Daoy (cell line): ENCODE measurements at regions not wholly inside any gene's neighbourhood (a gene's known extent, or its start where the extent isn't known, plus 50 kb on each side); places are given as distances from the start of the nearest gene placed in this dataset.

Source experiments
- DNase-seq: peaks from one replicate; pipeline ENCODE4 v3.0.0-alpha.2; 2015; ENCODE audit warnings: low read depth

DNA sequence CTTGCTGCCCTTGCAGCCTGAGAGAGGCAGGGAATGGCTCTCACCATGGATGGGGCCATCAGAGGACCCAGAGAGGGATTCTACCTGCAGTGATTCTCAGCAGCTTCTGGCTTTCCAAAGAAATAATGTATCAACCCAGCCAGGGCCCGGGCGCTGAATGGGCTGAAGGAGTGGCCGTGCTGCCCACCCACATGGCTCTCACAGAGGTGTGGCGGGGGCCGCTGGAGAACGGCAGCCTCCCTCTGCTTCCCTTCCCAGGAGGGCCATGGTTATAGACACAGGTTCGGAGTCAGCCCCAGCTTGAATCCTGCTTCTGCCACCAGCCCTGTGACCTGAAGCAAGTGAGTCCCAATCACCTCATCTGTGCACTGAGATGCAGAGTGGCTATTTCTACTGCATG is 82.7 kb downstream of the THAP12 start:
- no peak for DNase-seq

DNA sequence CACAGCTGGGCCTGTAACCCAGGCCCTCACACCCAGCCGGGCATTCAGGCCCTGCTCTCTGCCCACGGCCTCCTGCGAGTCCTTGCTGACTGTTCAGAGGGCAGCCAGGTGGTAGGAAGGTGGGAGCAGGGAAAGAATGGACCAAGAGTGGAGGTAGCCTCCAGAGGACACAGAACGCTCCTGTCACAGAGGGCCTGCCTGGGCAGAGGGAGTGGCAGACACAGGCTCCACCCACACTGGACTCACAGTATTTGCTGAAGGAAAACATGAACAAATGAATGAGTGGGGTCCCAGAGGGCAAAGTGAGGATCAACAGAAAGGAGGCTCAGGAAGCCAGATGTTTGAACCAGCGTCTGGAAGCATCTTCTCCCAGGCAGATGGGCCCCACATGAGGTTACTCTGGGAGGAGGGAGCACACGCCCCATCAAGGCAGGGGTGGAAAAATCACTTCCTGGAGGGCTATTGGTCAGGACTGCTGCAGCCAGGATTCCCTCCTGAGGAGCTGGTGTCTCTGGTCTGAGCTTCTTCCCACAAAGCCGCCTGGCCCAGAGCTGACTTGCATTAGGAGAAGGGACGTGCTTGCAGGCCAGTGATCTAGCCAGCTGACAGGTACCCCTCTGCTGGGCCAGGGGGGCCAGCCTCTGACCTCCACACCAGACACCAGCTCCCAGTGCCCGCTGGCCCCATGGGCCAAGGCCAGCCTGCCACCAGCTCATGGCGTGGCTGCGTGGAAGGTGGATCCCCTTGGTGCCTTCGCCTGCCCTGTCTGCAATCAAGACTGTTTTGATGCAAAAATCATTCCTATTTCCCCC is 84.0 kb downstream of the THAP12 start:
- DNase-seq, result no peak

DNA sequence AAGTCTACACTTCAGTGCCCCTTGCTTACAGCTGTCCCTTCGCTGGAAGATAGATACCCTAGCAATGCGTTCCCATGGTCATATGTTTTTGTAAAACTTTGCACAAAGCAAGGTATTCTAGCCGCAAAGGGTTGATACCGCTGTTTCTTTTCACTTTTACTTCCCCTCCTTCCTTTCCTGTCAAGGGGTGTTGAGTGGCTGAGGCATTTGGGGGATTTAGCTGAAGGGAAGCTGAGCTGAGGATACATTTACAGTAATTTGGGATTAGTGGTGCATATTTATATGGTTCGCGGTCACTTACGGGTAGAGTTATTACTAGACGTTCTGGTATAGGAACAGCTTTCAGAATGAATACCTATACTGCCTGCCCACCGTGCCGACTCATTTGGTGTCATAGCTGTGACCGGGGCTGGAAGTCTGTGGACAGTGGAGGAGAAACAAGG is 86.9 kb upstream of the WNT11 start:
- DNase-seq, result no peak

DNA sequence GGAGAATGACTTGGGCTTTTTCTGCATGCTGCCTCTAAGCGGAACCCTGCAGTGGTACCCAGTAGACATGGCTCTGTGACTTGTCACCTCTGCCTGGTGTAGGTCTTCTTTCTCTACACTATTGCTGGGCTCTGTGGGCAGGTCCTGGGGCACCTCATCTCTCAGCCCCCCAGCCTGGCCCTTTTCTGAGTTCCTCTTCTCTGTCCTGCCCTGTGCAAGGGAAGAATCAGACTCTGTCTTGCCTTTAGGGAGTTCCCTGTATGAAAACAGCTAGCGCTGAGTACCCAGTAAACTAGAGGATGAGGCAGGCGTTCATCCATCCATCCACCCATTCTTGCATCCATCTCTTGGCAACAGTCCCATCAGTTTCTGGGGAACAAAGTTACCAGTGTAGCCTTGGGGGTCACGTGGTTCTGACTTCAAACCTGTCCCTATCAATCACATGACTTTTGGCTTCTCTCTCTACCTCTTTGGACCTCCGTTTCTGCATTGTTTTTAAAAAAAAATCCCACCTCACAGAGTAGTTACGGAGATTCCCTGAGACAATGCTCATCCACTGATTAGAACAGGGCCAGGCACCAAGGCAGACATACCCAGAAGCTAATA is 86.4 kb upstream of the WNT11 start:
- DNase-seq, result no peak

DNA sequence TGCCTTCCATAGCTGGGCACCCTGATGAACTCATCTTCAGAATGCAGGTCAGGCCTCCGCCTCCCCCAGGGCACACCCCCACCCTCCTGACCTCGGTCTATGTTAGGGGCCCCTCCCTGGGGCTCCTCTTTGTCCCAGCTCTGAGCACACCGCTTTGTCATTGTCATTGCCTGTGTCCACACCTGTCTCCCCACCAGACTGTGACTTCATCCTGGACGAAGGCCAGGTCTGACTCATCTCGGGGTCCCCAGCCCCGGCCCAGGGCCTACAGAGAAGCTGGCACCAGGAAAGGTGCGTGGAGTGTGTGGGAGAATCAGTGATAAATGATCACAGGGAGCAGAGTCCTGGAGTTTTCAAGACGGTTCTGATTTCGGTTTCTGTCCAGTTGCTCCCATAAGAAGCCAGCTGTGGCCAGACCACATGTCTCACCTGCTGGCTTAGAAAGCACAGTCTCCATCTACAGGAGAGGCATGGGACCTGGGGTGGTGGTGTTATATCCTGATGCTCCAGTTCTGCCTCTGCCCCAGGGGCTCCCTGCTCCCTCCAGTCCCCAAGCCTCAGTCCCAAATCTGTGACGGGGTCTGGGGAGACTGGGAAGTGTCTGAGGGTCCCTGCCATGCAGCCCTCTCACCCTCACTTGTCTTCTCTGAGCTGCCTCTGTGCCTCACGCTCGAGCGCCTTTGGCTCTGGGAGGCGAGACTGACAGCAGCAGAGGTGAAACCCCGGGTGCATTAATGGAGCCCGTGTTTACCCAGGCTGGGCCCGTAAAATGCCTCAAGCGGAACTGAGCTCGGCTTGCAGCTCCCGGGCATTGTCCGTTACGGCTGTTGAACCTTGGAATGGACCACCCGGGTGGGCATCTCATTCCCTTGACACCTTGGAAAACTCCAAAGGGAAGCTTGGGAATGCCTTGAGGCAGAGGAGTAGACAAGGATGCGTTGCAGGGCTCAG is 85.5 kb upstream of the WNT11 start:
- peak; percentile 31 for DNase-seq

DNA sequence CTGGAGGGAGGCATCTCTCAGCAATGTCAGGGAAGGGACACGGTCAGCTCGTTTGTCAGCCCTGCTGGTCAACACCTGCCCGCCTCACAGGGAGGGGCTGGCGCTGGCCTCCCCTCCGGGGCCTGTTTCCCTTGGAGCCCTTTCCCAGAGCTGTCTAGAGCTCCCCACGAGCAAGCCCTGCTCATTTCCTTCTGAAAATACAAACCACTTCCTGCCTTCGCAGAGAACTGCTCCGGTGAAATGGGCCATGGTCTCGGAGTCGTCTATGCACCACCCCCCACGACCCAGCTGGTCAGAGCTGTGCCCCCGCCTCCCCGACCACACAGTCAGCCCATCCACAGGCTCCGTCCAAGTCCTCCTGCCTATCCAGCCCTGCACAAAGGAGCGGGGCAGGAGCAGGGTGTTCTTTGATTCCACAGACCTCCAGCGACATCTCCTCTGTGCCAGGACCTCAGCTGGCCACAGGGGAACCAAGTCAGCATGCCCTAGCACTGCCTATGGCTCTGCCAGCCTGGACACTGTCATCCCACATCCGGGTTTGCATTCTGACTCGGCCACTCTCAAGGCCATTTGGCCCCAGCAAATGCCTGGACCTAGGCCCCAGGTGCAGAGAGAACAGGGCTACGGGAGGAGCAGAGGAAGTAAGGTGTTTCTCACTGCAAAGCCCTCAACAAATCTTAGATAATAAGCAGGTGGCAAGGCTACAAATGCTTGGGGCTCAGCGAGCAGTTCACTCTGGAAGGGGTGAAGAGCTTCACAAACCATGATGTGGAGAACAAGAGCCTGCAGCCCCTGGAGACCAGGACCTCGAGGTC is 82.1 kb upstream of the WNT11 start:
- DNase-seq, result no peak

DNA sequence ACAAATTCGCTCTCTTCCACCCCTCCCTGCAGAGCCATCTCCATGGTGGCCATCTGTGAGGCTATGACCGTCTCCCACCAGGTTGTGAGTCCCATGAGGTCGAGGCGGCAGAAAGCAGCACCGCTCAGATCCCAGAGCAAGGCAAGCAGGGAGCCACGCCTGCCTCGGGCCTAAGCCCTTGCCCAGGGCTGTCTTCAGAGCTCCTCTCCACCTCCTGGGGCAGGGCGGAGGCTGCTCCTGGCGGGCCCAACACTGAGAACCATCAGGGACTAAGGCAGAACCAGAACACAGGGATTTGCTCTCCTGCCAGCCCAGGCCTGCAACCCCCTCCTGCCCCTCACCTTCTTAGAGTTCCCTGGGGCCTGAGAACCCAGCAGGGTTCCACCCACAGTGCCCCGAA is 80.9 kb upstream of the WNT11 start:
- DNase-seq, result no peak

DNA sequence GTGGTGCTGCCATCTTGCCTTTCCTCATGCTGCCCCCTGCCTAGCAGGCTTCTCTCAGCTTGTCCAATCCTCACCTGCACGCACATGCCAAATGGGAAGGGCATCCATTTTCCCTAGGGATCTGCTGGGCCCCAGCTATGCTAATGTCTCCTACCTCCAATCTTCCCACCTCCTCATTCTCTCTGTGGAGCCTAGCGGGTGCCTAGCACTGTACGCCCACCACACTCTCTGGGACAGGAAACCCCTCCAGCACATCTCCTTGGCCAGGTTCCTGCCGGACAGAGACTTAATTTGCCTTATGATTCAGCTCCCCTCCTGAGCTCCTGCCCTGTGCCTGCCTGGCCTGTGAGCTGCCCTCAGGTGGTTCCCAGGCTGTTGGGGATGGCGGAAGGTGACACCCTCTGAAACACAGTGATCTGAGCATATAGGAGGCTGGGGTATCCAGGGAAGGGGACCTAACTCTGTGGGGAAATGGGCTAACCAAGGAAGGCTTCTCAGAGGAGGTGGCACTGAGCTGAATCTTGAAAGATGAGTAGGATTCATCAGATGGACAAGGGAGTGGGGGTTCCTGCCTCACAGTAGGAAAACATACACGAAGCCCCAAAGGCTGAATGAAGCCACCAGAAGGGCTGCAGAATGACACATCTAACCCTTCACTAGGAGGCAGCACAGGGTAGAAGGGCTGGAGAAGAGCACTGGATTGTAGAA is 79.2 kb upstream of the WNT11 start:
- no peak for DNase-seq

DNA sequence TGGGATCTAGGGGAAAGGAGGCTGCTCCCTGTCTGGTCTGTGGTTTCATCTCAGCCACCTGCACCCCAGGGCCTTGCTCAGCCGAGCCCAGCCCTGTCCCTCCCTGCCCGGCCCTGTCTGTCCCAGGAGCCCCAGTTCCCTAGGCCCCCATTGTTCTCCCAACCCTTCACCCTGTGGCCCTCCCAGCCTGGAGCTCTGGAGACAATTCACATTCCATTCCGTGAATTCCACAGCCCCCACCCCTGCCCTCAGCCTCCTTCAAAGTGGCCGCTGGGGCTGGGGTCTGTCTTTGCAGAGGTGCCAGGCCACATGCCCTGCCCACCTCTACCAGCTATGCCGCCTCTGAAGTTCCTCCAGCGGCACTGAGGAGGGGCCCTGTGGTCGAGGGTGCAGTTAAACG is 77.9 kb upstream of the WNT11 start:
- no peak for DNase-seq

DNA sequence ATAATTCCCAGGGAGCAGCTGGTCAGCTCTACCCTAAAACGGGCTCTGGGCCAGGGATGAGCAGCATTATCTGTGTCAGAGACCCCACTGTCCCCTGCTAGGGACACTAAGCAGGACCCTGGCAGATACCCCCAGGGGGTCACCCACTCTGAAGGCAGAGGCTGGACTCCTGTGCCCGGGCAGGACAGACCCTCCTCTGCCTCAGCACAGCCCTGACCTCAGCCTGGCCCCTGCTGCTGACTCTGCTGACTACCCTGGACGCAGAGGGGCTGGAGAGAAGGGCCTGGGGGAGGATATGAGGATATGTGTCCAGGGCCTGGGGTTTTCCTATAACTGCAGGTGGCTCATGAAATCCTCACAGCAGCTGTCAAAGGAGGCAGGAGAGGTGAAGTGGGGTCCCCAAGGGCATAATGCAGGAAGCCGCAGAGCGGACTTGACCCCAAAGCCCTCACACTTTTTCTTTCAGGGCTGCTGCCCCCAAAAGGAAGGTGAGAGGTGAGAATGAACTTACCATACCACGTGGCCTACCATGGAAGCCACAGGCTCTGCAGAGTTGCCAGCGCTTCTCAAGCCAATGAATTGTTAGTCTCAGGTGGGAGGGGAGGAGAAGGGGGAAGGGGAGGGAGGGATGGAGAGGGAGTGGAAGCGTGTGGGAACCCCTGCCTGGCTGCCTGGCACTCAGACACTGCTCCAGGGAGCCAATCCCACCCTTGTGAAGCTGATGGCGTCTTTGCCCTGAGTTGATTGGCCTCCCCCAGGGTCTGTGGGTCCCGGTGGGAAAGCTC is 76.7 kb upstream of the WNT11 start:
- DNase-seq, result no peak

DNA sequence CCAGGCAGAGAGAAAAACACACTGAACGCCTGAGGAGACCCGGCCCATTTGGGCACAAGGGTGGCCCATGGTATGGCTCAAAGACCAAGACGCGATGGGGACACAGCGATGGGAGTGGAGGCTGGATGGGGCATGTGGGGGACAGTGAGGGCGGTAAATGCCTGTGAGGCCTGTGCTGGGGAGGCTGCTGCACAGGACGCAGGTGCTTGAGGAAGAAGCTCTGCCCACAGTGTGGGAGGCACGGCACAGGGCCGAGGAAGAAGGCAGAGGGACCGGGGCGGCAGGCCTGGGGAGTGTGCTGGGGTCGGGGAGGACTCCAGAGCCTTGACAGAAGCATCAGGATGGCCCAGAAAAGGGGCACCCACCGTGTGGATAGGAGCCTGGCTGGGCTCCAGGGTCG is 75.9 kb upstream of the WNT11 start:
- DNase-seq, result no peak

DNA sequence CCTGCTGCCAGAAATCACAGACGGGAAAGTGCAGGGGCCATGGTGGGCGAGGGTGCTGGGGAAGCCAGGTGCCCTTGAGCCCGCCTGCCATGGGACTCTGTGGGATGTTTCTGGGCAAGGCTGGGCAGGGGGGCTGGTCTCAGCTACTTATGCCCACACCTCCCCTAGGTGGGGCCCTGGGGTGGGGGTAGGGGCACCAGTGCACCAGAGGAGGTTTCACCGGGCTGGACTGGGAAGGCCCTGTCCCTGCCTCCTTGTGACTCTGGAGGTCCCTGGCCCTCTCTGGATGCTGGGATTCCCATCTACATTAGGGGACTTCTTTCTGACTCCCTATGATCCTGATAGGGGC is 75.2 kb upstream of the WNT11 start:
- DNase-seq, result no peak

DNA sequence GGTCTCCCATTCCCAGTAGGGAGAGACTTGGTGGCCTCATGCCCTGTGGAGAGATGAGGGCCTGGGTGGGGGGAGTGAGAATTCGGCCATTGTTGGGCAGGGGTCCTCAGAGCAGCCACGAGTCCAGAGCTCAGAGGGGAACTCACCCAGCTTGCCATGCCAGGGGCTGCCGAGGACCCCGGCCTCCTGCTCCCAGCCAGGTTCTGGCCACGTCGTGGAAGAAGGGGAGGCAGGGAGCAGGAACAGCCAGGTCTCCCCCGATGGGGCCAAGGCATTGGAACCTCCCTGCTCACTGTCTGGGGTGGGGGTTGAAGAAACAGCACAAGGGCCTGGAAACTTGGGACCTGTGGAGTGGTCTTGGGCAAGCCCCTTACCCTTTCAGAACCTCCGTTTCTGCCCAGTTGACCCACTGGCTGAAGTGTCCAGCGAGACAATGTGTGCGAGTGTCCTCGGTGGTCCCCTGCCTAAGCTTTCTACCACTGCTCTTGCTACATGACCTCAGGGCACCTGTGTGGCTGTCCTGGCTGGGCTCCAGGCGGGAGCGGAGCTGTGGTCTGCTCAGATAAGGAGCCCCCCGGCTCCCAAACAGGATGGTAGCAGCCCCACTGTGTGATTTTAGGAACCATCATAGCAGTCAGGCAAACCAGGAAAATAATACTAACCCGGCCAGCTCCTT is 74.7 kb upstream of the WNT11 start:
- DNase-seq, result no peak

DNA sequence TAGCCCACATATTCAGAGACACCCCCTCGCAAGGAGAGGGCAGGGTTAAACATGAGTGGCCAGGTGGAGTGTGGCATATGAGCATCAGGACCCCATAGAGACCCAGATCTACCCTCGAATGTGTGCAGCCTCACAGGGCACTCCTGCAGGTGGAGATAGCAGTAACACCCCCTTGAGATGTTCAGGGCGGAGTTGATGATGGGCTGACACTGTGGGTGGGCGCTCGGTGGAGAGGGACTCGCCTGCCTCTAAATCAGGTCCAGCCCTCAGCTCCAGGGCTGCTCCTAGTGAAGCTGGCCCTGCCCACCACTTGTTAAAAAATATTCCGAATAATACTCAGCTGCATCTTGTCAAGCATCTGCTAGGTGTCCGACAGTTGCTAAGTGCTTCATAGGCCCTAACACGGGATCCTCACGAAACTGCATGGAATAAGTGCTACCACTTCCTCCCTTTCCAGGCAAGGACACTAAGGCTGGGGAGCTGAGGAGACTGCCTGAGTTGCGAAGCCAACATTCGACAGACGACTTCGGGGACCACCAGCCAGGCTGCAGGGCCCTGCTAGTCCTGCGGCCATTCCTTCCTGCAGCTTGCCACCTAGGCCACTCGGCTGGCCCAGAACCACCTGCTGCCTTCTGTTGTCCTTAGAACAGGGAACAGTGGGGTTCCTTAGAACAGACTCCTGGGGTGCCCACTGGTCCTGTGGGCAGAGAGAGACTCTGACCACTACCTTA is 74.0 kb upstream of the WNT11 start:
- no peak for DNase-seq

DNA sequence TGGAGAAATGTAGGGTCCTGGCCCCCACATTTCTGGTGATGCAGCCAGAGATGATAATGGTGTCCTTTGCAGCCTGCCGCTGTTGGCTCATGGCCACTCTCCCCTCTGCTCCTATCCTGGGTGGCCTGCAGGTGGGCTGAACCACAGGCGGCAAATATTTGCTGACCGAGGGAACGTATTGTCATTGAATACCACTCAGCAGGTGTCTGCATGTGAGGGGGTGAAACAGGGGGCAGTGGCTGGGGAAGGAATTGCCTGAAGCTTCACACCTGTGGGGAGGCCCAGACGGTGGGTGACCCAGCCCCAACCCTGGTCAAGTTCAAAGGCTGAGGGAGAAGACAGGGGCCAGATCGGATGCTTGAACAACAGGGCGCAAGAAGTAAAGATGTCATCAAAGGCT is 73.3 kb upstream of the WNT11 start:
- DNase-seq, result no peak

DNA sequence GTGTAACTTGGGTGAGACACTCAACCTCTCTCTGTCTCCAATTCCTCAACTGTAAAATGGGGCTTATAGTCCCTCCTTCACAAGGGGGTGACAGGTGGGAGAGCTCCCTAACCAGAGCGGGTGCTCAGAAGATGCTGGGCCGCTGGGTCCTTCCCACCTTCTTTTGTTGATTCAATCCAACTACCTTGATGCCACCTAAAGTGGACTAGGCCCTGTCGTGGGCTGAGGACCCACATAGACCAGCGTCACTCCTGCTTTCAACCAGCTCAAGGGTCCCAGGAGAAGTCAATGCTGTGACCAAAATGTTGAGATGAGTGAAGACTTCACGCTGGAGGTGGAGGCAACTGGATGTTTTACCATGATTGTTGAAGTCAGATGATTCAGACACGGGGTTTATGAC is 72.7 kb upstream of the WNT11 start:
- DNase-seq, result no peak

DNA sequence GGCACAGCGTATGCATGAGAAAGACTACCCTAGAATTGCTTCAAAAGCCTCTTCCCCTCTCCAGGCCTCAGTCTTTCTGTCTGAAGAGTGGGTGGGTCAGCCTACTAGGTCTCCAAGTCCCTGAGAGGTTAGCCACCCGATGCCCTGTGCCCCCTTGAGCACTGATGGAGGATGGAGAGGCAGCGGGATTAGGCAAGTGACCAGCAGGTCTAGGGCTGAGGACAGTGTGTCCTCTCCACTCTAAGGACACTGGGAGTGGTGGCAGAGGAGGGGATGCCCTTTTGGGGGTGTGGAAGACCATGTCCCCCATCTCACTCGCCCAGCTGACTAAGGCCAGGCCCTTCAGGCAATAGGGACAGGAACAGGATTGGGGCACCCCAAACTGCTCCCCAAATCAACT is 72.2 kb upstream of the WNT11 start:
- no peak for DNase-seq

DNA sequence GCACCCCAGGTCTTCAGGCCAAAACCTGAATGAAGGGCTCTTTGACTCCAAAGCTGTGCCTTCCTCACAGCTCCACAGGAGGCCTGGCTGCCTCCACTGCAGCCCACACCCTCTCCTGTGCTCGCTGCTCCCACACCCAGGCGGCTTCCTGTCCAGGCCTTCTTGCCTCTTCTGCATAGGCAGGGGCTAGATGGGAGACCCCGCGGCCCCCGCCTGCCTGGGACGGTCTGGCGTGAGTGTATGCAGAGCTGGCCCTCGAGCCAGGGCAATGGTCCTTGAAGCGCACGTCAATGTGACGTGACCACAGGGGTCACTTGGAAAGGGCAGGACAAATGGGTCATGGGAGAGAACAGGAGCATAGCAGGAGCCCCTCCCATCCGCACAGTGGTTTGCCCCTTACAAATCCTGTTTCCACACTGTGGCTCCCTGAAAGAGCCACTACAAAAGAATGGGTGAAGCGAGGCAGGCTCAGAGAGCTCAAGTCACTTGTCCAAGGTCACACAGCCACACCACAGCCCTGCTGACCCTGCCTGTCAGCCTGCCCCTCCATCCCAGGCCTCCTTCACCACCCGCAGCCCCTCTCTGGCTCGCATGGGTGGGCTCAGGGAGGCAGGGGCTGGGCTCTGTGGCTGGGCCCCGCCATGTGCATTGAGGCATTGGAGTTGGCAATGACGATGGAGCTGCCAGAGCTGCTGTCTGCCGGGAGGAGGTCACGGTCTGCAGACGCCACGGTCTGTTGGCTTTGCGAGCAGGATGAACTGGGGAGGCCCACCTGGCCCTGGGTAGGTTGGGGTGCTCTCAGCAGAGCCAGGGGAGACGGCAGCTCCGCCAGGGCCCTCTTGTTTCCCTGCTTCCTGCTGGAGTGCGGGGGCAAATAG is 71.2 kb upstream of the WNT11 start:
- no peak for DNase-seq
